Adrenal gland (tissue), 9 donors: ENCODE measurements at regions not wholly inside any gene's neighbourhood (a gene's known extent, or its start where the extent isn't known, plus 50 kb on each side); places are given as distances from the start of the nearest gene placed in this dataset.

ENCODE experiments used
- DNase-seq, 7 donors: peaks; one replicate each; pipeline ENCODE4 v3.0.0-alpha.2; 2019 to 2020
- H3K27ac ChIP-seq, 5 donors: fragments of 200-600 bp; sonication (generic) in 4 of 5; 1 replicate in 3 of 5; 2 replicates in 2 of 5; pipeline versions ENCODE4 v1.5.1 to v1.8.0; 2016 to 2020; ENCODE audit warnings: mild to moderate bottlenecking in 1 of 5
- H3K27me3 ChIP-seq: fragments of 200-600 bp; 2 replicates; pipeline ENCODE4 v1.8.0; 2021
- H3K36me3 ChIP-seq, 2 donors: fragments of 200-600 bp; replicated peaks in 1 of 2; 1 replicate in 1 of 2; 2 replicates in 1 of 2; pipeline versions ENCODE4 v1.5.1 to v1.8.0; 2018 to 2022
- H3K4me1 ChIP-seq, 2 donors: fragments of 200-600 bp; replicated peaks in 1 of 2; 1 replicate in 1 of 2; 2 replicates in 1 of 2; pipeline versions ENCODE4 v1.5.1 to v1.8.0; 2018 to 2021
- H3K4me3 ChIP-seq, 4 donors: fragments of 200-600 bp; sonication (generic) in 3 of 4; one replicate each; pipeline ENCODE4 v1.5.1; 2016 to 2018
- H3K9me3 ChIP-seq, 3 donors: fragments of 200-600 bp; sonication (generic) in 1 of 3; replicated peaks in 1 of 3; 1 replicate in 2 of 3; 2 replicates in 1 of 3; pipeline versions ENCODE4 v1.5.1 to v1.8.0; 2016 to 2021
- POLR2A ChIP-seq, 2 donors: fragments of 450-650 bp; IDR thresholded peaks; one replicate each; pipeline ENCODE4 v1.6.1; 2017; ENCODE audit warnings: antibody characterized with exemption in 2 of 2, mild to moderate bottlenecking in 2 of 2, moderate library complexity in 1 of 2
- WGBS, 4 donors: extraction: QIAGEN DNeasy Blood & Tissue Kit in 2 of 4; methylation state at CpG; one replicate each; pipeline versions ENCODE4 v1.1.5 to v1.1.7; 2013 to 2017; 5-methylcytosine and 5-hydroxymethylcytosine counted together
- intact Hi-C, 2 donors: fragments of 100-400 bp; cut with DNase I; formaldehyde crosslinking; loops; one replicate each; pipeline versions ENCODE4 v1.14.1 to v1.15.0; 2022 to 2023
- TF ChIP-seq, protein P1 (sequence below), 6 experiments: fragments of 450-650 bp in 4 of 6; fragments of 200-600 bp in 2 of 6; sonication (generic) in 1 of 6; IDR thresholded peaks; 1 replicate in 5 of 6; 2 replicates in 1 of 6; pipeline versions ENCODE4 v1.5.1 to v1.8.0; 2016 to 2021; ENCODE audit warnings: antibody characterized with exemption in 6 of 6, mild to moderate bottlenecking in 2 of 6, moderate library complexity in 1 of 6
- donor health status: healthy with polysubstance abuse.
- donor health status: Bipolar disorder and iron deficiency.
- donor health status: DM: yes; HTN: yes; CAD: no.
- donor health status: DM: no; HTN: no; CAD: no.
- donor health status: DM: no; HTN: no; CAD: no.

DNA sequence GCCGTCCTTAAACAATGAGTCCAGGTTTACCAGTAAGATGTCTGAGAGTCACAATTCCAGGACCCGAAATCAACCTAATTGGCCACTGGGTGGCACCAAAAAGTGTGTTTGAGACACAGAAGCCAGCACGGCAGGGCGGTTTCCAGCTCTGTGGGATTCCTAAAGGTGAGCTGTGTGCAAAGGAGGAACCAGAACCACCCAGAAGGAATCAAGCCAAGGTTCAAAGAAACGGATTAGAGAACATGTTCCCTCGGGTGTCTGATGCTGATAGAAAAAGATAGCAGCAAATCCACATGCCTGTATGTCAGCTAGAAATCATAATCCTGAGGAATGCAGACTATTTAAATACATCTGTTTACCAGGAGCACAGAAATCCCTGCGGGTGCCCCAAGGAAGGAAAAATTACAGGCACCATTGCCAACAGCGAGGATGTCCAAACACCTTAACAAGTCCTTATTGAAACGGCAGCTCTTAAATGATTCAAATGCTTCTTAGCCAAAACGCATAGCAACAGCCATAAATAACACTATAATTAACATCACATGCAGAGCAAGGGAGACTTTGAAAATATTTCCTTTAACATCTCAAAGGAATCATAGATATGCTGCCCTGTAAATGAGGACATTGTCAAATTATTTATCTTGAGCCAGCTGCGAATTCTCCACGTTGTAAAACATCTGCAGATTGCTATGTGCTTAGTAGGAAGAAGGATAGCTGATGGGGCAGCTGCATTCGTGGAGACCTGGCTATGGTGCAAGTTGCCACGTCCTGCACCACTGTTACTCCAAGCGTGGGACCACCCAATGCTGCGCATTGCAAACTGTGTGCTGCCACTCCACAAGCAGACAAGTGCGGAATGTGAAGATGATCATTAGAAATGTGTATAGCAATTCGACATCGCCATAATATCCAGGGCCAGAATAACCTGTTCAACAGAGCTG is 318.7 kb upstream of the NCKAP5 start:
- 41 to 47% (median 45%) methylated on average over 18 to 19 of the region's 19 CpGs for WGBS, 4 donors
- no peaks in the 10 kb centered on the region for H3K36me3 ChIP-seq
- H3K27ac ChIP-seq = no peak overlapping the region
- H3K4me3 ChIP-seq = no peak overlapping the region
- peak; percentile 65 to 91 (median 82) for DNase-seq
- TF ChIP-seq, protein P1, sequence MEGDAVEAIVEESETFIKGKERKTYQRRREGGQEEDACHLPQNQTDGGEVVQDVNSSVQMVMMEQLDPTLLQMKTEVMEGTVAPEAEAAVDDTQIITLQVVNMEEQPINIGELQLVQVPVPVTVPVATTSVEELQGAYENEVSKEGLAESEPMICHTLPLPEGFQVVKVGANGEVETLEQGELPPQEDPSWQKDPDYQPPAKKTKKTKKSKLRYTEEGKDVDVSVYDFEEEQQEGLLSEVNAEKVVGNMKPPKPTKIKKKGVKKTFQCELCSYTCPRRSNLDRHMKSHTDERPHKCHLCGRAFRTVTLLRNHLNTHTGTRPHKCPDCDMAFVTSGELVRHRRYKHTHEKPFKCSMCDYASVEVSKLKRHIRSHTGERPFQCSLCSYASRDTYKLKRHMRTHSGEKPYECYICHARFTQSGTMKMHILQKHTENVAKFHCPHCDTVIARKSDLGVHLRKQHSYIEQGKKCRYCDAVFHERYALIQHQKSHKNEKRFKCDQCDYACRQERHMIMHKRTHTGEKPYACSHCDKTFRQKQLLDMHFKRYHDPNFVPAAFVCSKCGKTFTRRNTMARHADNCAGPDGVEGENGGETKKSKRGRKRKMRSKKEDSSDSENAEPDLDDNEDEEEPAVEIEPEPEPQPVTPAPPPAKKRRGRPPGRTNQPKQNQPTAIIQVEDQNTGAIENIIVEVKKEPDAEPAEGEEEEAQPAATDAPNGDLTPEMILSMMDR (IDR thresholded peaks at IDR 0.05) = peak; percentile 52 to 78 (median 66)
- no peak for TF ChIP-seq POLR2A (IDR thresholded peaks at IDR 0.05)
- intact Hi-C loops = loop anchor here in 1 of 2 donors (5.0 to 10.0 kb wide), 2 partner anchors 230 to 358 kb away; no protein-coding TSS in a partner anchor
- no peaks in the 10 kb centered on the region for H3K9me3 ChIP-seq
- H3K4me1 ChIP-seq = no peaks in the 10 kb centered on the region
- no peaks in the 10 kb centered on the region for H3K27me3 ChIP-seq

DNA sequence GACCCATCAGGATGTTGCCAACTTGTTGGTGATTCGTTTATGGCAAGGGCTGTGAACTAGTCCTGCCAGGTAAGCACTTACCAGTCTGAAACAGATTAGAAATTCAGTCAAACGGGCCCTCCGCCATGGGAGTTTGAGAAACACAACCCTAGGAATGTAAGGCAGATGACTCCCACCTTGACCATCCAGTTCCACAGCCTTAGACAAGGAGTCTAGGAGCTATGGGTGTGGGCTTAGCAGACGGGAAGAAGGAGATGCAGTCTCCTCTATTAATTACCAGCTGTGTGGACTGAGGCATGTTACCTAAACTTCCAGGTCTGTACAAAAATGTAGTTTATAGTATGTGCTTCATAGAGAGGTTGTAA is 319.4 kb upstream of the NCKAP5 start:
- intact Hi-C loops = loop anchor here in 1 of 2 donors (5.0 to 10.0 kb wide), 2 partner anchors 230 to 357 kb away; no protein-coding TSS in a partner anchor
- H3K4me3 ChIP-seq = no peak overlapping the region
- no peak for TF ChIP-seq POLR2A (IDR thresholded peaks at IDR 0.05)
- TF ChIP-seq, protein P1 (IDR thresholded peaks at IDR 0.05) = no peak
- DNase-seq = no peak
- no peaks in the 10 kb centered on the region for H3K4me1 ChIP-seq
- no peaks in the 10 kb centered on the region for H3K9me3 ChIP-seq
- no peak overlapping the region for H3K27ac ChIP-seq
- no peaks in the 10 kb centered on the region for H3K36me3 ChIP-seq
- WGBS, 4 donors = 74 to 83% (median 80%) methylated on average over 4 of the region's 4 CpGs
- no peaks in the 10 kb centered on the region for H3K27me3 ChIP-seq

DNA sequence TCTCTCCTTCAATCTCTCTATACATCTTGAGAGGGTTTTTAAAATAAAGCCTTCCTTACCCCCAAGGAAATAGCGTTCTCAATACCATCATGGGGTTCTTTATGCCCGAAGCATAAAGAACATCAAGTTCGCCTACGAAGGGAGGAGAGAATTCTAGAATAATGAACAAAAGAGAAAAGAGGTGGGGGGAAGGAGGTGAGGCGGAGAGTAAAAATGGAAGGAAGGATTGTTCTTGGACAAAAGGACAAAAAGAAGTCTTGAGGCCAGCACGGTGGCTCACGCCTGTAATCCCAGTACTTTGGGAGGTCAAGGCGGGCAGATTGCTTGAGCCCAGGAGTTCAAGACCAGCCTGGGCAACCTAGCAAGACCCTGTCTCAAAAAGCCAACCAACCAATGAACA is 319.8 kb upstream of the NCKAP5 start:
- Histone ChIP-seq H3K27ac (no peak overlapping the region), H3K27me3 (no peaks in the 10 kb centered on the region), H3K4me3 (no peak overlapping the region), H3K36me3 (no peaks in the 10 kb centered on the region), H3K4me1 (no peaks in the 10 kb centered on the region), H3K9me3 (no peaks in the 10 kb centered on the region)
- WGBS, 4 donors = 89 to 93% (median 92%) methylated on average over 8 of the region's 8 CpGs
- intact Hi-C loops = loop anchor here in 1 of 2 donors (5.0 to 10.0 kb wide), 2 partner anchors 229 to 357 kb away; no protein-coding TSS in a partner anchor
- no peak for DNase-seq
- TF ChIP-seq POLR2A (IDR thresholded peaks at IDR 0.05) = no peak
- TF ChIP-seq, protein P1 (IDR thresholded peaks at IDR 0.05) = no peak

DNA sequence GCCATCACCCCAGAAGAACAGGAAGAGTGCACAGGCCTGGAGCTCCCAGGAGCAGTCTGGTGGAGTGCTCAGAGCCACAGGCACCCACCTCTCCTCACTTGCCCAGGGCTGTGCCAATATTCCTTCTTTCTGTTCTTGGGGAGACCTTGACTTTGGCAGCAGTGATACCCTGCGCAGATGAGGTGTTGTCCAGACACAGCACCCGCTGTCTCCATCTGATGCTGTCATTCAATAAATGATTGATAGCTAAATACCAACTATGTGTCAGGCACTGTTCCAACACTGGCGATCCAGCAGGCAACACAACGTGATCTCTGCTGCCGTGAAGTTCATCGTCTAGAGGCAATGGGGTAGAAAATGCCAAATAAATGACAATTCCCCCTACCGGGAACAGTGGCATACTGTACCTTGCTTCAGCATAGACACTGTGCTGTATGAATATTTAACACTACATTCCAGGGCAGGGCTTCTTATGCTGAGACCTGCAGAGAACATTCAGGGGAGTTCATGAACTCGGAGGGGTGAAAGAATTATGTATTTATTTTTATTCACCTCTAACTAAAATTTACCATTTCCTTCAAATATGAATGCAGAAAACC is 320.5 kb upstream of the NCKAP5 start:
- Histone ChIP-seq H3K4me1 (no peaks in the 10 kb centered on the region), H3K4me3 (no peak overlapping the region), H3K27ac (no peak overlapping the region), H3K36me3 (no peaks in the 10 kb centered on the region), H3K27me3 (no peaks in the 10 kb centered on the region), H3K9me3 (no peaks in the 10 kb centered on the region)
- DNase-seq = no peak
- intact Hi-C loops = loop anchor here in 1 of 2 donors (5.0 to 10.0 kb wide), 2 partner anchors 229 to 356 kb away; no protein-coding TSS in a partner anchor
- WGBS, 4 donors = 78 to 89% (median 86%) methylated on average over 8 of the region's 8 CpGs
- TF ChIP-seq POLR2A (IDR thresholded peaks at IDR 0.05) = no peak
- TF ChIP-seq, protein P1 (IDR thresholded peaks at IDR 0.05) = no peak
